ENCODE measurements at regions not wholly inside any gene's neighbourhood (a gene's known extent, or its start where the extent isn't known, plus 50 kb on each side); places are given as distances from the start of the nearest gene placed in this dataset.

DNA sequence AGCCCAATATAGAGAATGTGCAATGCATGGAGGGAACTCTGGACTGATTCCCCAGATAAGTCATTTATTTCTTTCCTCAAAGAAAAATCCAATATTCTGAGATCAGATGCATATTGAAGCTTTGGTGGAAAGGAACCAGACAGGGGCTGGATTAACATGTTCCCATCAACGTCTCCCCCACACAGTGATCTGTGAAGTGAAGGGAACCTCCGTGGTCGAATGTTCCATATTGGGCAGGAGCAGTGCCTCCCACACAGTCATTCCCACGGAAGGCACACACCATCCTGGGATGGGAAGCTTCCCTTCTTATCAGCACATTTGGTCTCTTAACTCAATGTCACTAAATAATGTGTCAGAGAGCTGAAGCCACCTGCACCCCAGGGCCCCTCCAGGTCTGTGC is 247.1 kb downstream of the BCL11B start:
- DNase-seq (ENCODE audit: low read depth): no peak
- TF ChIP-seq, protein P1, sequence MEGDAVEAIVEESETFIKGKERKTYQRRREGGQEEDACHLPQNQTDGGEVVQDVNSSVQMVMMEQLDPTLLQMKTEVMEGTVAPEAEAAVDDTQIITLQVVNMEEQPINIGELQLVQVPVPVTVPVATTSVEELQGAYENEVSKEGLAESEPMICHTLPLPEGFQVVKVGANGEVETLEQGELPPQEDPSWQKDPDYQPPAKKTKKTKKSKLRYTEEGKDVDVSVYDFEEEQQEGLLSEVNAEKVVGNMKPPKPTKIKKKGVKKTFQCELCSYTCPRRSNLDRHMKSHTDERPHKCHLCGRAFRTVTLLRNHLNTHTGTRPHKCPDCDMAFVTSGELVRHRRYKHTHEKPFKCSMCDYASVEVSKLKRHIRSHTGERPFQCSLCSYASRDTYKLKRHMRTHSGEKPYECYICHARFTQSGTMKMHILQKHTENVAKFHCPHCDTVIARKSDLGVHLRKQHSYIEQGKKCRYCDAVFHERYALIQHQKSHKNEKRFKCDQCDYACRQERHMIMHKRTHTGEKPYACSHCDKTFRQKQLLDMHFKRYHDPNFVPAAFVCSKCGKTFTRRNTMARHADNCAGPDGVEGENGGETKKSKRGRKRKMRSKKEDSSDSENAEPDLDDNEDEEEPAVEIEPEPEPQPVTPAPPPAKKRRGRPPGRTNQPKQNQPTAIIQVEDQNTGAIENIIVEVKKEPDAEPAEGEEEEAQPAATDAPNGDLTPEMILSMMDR (IDR thresholded peaks at IDR 0.05; ENCODE audit: insufficient read depth, low read depth, low read length): no peak
- no peaks in the 10 kb centered on the region for H3K27me3 ChIP-seq (ENCODE audit: control insufficient read depth, insufficient read depth, low read length)
- ChIA-PET CTCF (no interaction called here), POLR2A (no interaction called here)
- no peaks in the 10 kb centered on the region for H3K36me3 ChIP-seq (ENCODE audit: control insufficient read depth, insufficient read depth, low read length)
- H3K4me3 ChIP-seq (ENCODE audit: low read depth, low read length): no peak overlapping the region

DNA sequence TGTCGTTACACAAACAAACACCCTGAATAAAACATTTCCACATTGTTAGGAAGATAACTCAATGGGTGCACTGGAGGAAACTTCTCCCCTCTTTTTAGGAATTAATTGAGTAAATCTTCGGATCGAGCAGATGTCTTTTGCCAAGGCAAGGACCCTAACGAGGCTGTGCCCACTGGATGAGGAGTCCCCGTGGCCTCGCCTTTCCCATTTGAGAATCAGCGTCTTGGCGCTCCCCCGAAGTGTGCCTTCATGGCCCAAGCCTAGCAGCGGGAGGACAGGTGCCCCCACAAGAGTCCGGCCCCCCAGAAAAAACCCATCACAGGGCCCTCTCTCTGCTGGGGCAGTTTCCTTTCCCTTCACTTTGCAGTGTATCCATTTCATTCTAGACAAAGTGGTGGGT is 246.6 kb downstream of the BCL11B start:
- no peak for DNase-seq (ENCODE audit: low read depth)
- POLR2A ChIA-PET: no interaction called here

DNA sequence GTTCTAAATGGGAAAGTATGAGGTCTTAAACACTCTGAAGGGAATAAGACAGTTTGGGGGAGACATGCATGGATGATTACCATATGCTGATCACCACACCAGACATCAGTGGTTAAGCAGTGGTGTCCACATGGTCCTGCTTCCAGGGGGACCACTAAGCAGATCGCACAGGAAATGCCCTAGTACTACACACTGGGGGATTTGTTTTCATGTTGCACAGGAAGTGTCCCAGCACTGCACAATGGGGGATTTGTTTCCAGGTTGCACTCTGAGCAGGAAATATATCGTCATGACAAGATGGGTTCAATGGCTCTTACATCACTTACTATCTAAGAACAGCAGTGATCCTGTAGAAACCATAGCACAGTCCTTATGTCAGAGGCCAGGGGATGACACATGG is 245.5 kb downstream of the BCL11B start:
- Histone ChIP-seq H3K27me3 (ENCODE audit: control insufficient read depth, insufficient read depth, low read length) (no peaks in the 10 kb centered on the region), H3K4me3 (ENCODE audit: low read depth, low read length) (no peak overlapping the region), H3K36me3 (ENCODE audit: control insufficient read depth, insufficient read depth, low read length) (no peaks in the 10 kb centered on the region)
- TF ChIP-seq, protein P1 (IDR thresholded peaks at IDR 0.05; ENCODE audit: insufficient read depth, low read depth, low read length): no peak
- no peak for DNase-seq (ENCODE audit: low read depth)
- CTCF ChIA-PET: no interaction called here
- POLR2A ChIA-PET: no interaction called here

More for the DNA sequence above, 246.6 kb downstream of the BCL11B start:
- Histone ChIP-seq H3K36me3 (ENCODE audit: control insufficient read depth, insufficient read depth, low read length) (no peaks in the 10 kb centered on the region), H3K4me3 (ENCODE audit: low read depth, low read length) (no peak overlapping the region), H3K27me3 (ENCODE audit: control insufficient read depth, insufficient read depth, low read length) (no peaks in the 10 kb centered on the region)
- TF ChIP-seq, protein P1 (IDR thresholded peaks at IDR 0.05; ENCODE audit: insufficient read depth, low read depth, low read length): no peak
- CTCF ChIA-PET: no interaction called here

DNA sequence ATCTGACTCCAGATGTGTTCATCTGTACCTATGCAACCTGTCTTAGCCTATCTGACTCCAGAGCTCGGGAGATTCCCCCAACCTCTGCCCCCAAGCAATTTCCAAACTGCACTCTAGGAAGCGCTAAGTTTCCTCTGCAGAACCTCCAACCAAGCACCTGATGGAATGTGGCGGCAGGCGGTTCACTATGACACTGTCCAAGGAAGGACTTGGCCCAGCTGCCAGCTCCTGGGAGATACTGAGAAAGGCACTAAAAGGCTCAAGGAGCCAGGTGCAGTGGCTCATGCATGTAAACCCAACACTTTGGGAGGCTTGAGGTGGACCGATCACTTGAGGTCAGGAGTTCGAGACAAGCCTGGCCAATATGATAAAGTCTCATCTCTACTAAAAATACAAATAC is 244.0 kb downstream of the BCL11B start:
- POLR2A ChIA-PET: no interaction called here
- CTCF ChIA-PET: no interaction called here
- Histone ChIP-seq H3K4me3 (ENCODE audit: low read depth, low read length) (no peak overlapping the region), H3K36me3 (ENCODE audit: control insufficient read depth, insufficient read depth, low read length) (no peaks in the 10 kb centered on the region), H3K27me3 (ENCODE audit: control insufficient read depth, insufficient read depth, low read length) (no peaks in the 10 kb centered on the region)
- TF ChIP-seq, protein P1 (IDR thresholded peaks at IDR 0.05; ENCODE audit: insufficient read depth, low read depth, low read length): no peak
- no peak for DNase-seq (ENCODE audit: low read depth)

DNA sequence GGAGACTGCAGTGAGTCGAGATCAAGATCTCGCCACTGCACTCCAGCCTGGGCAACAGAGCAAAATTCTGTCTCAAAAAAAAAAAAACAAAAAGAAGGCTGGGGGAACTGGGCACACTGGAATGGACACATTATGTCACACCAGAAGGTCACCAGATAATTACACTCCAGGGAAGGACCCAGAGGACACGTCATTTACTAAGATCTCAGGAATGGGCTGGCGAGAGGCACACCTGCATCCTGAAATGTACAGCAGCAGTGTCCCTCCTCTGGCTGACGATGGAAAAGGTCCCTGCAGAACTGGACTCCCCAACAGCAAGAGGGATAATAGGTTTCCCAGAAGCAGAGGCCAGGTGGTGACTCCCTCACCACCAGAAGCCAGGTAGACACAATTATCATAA is 243.5 kb downstream of the BCL11B start:
- TF ChIP-seq, protein P1 (IDR thresholded peaks at IDR 0.05; ENCODE audit: insufficient read depth, low read depth, low read length): no peak
- CTCF ChIA-PET: no interaction called here

More for the DNA sequence above, 243.5 kb downstream of the BCL11B start:
- Histone ChIP-seq H3K27me3 (ENCODE audit: control insufficient read depth, insufficient read depth, low read length) (no peaks in the 10 kb centered on the region), H3K4me3 (ENCODE audit: low read depth, low read length) (no peak overlapping the region), H3K36me3 (ENCODE audit: control insufficient read depth, insufficient read depth, low read length) (no peaks in the 10 kb centered on the region; the same call in 1 of the 2 replicates)
- POLR2A ChIA-PET: no interaction called here
- no peak for DNase-seq (ENCODE audit: low read depth)
